ENCODE measurements at regions not wholly inside any gene's neighbourhood (a gene's known extent, or its start where the extent isn't known, plus 50 kb on each side); places are given as distances from the start of the nearest gene placed in this dataset.

DNA sequence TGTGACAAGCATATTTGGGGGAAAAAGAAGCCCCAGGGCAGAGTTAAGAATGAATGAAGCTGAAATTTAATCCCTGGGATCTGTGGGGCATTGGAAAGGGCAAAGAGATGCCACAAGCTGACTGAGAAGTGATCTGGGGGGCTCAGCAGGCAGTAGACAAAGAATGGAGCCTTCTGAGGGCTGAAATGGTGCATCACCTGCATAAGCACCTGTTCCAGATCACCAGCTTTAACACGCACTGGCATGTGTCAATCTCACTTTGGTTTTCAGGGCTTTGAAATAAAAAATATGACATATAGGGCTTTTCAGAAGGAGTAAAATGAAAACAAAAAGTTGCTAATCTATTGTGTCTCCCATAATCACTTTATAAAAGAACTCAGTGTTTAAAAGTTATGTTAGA lies 210.8 kb upstream of the ARHGEF26 start:
- Histone ChIP-seq H3K27ac (ENCODE audit: low read length) (no peak overlapping the region), H3K79me2 (ENCODE audit: insufficient read depth, low read length) (no peaks in the 10 kb centered on the region), H4K20me1 (ENCODE audit: insufficient read depth, low read length) (no peaks in the 10 kb centered on the region), H3K9ac (ENCODE audit: low read depth, low read length) (no peak overlapping the region), H3K9me3 (ENCODE audit: insufficient read depth, low read length, severe bottlenecking) (no peaks in the 10 kb centered on the region), H3K4me1 (ENCODE audit: insufficient read depth, low read length) (no peaks in the 10 kb centered on the region), H3K27me3 (ENCODE audit: insufficient read depth, low read length, poor library complexity) (no peaks in the 10 kb centered on the region), H3K4me2 (ENCODE audit: insufficient read depth, low read length) (no peak overlapping the region), H3K36me3 (ENCODE audit: insufficient read depth, low read length) (no peaks in the 10 kb centered on the region), H2AFZ (ENCODE audit: low read depth, low read length) (no peak overlapping the region), H3K4me3 (ENCODE audit: low read depth in 1 of 2, low read length in 2 of 2) (no peak overlapping the region)
- ATAC-seq (ENCODE audit: insufficient read depth, low read depth) (no peak), DNase-seq (no peak)
- TF ChIP-seq CTCF (IDR thresholded peaks at IDR 0.05; ENCODE audit: borderline replicate concordance, extremely low read depth, low read length, poor library complexity, severe bottlenecking) (no peak), EZH2 (IDR thresholded peaks at IDR 0.05; ENCODE audit: borderline replicate concordance, low read depth, low read length, severe bottlenecking) (no peak)

DNA sequence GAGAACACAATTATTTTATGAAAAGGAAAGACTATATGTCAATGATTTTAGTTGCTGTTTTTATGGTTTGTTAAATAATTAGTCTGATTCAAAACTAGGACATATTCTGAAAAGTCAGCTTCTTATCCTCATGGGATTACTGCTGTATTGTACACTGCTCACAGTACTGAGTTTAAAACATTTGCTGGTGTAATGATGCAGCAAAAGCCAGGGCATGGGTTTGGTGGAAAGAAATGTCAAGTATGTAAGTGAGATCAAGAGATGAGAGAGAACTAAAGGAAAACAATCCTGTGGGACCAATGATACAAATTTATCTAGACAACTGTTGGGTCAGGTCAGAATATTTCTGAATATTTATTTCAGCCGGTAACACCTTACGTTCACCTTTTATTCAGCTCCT lies 210.1 kb upstream of the ARHGEF26 start:
- ATAC-seq (ENCODE audit: insufficient read depth, low read depth) (no peak), DNase-seq (no peak)
- Histone ChIP-seq H4K20me1 (ENCODE audit: insufficient read depth, low read length) (no peaks in the 10 kb centered on the region), H3K9me3 (ENCODE audit: insufficient read depth, low read length, severe bottlenecking) (no peaks in the 10 kb centered on the region), H3K36me3 (ENCODE audit: insufficient read depth, low read length) (no peaks in the 10 kb centered on the region), H2AFZ (ENCODE audit: low read depth, low read length) (no peak overlapping the region), H3K27me3 (ENCODE audit: insufficient read depth, low read length, poor library complexity) (no peaks in the 10 kb centered on the region), H3K4me1 (ENCODE audit: insufficient read depth, low read length) (no peaks in the 10 kb centered on the region), H3K27ac (ENCODE audit: low read length) (no peak overlapping the region), H3K79me2 (ENCODE audit: insufficient read depth, low read length) (no peaks in the 10 kb centered on the region), H3K4me2 (ENCODE audit: insufficient read depth, low read length) (no peak overlapping the region), H3K4me3 (ENCODE audit: low read depth in 1 of 2, low read length in 2 of 2) (no peak overlapping the region), H3K9ac (ENCODE audit: low read depth, low read length) (no peak overlapping the region)
- TF ChIP-seq CTCF (IDR thresholded peaks at IDR 0.05; ENCODE audit: borderline replicate concordance, extremely low read depth, low read length, poor library complexity, severe bottlenecking) (no peak), EZH2 (IDR thresholded peaks at IDR 0.05; ENCODE audit: borderline replicate concordance, low read depth, low read length, severe bottlenecking) (no peak)

- Histone ChIP-seq H3K4me2 (ENCODE audit: insufficient read depth, low read length) (no peak overlapping the region), H3K4me1 (ENCODE audit: insufficient read depth, low read length) (no peaks in the 10 kb centered on the region), H3K79me2 (ENCODE audit: insufficient read depth, low read length) (no peaks in the 10 kb centered on the region), H3K9me3 (ENCODE audit: insufficient read depth, low read length, severe bottlenecking) (no peaks in the 10 kb centered on the region), H3K27me3 (ENCODE audit: insufficient read depth, low read length, poor library complexity) (no peaks in the 10 kb centered on the region), H3K9ac (ENCODE audit: low read depth, low read length) (no peak overlapping the region), H3K27ac (ENCODE audit: low read length) (no peak overlapping the region), H4K20me1 (ENCODE audit: insufficient read depth, low read length) (no peaks in the 10 kb centered on the region), H3K36me3 (ENCODE audit: insufficient read depth, low read length) (no peaks in the 10 kb centered on the region), H2AFZ (ENCODE audit: low read depth, low read length) (no peak overlapping the region), H3K4me3 (ENCODE audit: low read depth in 1 of 2, low read length in 2 of 2) (no peak overlapping the region)
- no peak for TF ChIP-seq EZH2 (IDR thresholded peaks at IDR 0.05; ENCODE audit: borderline replicate concordance, low read depth, low read length, severe bottlenecking)
- no peak for TF ChIP-seq CTCF (IDR thresholded peaks at IDR 0.05; ENCODE audit: borderline replicate concordance, extremely low read depth, low read length, poor library complexity, severe bottlenecking)
- ATAC-seq (ENCODE audit: insufficient read depth, low read depth), result no peak
- no peak for DNase-seq
Measured at GRCh38 chr3:153919773-153920172, 201.4 kb upstream of the ARHGEF26 start.

- ATAC-seq (ENCODE audit: insufficient read depth, low read depth) (no peak), DNase-seq (no peak)
- no peaks in the 10 kb centered on the region for H3K9me3 ChIP-seq (ENCODE audit: insufficient read depth, low read length, severe bottlenecking)
- no peak overlapping the region for H2AFZ ChIP-seq (ENCODE audit: low read depth, low read length)
- no peak overlapping the region for H3K4me2 ChIP-seq (ENCODE audit: insufficient read depth, low read length)
- no peaks in the 10 kb centered on the region for H4K20me1 ChIP-seq (ENCODE audit: insufficient read depth, low read length)
- TF ChIP-seq CTCF (IDR thresholded peaks at IDR 0.05; ENCODE audit: borderline replicate concordance, extremely low read depth, low read length, poor library complexity, severe bottlenecking) (no peak), EZH2 (IDR thresholded peaks at IDR 0.05; ENCODE audit: borderline replicate concordance, low read depth, low read length, severe bottlenecking) (no peak)
- no peaks in the 10 kb centered on the region for H3K36me3 ChIP-seq (ENCODE audit: insufficient read depth, low read length)
- H3K4me1 ChIP-seq (ENCODE audit: insufficient read depth, low read length), result no peaks in the 10 kb centered on the region
- no peaks in the 10 kb centered on the region for H3K27me3 ChIP-seq (ENCODE audit: insufficient read depth, low read length, poor library complexity)
- no peak overlapping the region for H3K4me3 ChIP-seq (ENCODE audit: low read depth in 1 of 2, low read length in 2 of 2)
- H3K27ac ChIP-seq (ENCODE audit: low read length), result no peak overlapping the region
- H3K9ac ChIP-seq (ENCODE audit: low read depth, low read length), result no peak overlapping the region
- H3K79me2 ChIP-seq (ENCODE audit: insufficient read depth, low read length), result no peaks in the 10 kb centered on the region
Measured at GRCh38 chr3:153921826-153922225, 199.4 kb upstream of the ARHGEF26 start.
